Activated CD8-positive, alpha-beta T cell treated with anti-CD3 and anti-CD28 coated beads, Interleukin-2, amount 10 ng/mL, durations not matched to agents 7 days and 5 days (primary cell): ENCODE measurements at regions not wholly inside any gene's neighbourhood (a gene's known extent, or its start where the extent isn't known, plus 50 kb on each side); places are given as distances from the start of the nearest gene placed in this dataset.

Source experiments
- ATAC-seq: fragments of 150-1000 bp; cut with Tn5 transposase; one replicate; pipeline ENCODE4 v1.10.0; 2021; ENCODE audit warnings: moderate library complexity
- CTCF ChIA-PET: fragments of 350-600 bp; sonication (Branson Sonifier 250); formaldehyde crosslinking; loops from one replicate; lab custom pipeline; 2021; ENCODE audit warnings: antibody characterized with exemption; lab: Charles Lee
- POLR2A ChIA-PET: fragments of 350-600 bp; sonication (Branson Sonifier 250); formaldehyde crosslinking; loops from one replicate; lab custom pipeline; 2021; ENCODE audit warnings: antibody characterized with exemption; lab: Charles Lee
- DNase-seq: peaks from one replicate; pipeline ENCODE4 v3.0.0-alpha.2; 2020
- H3K27ac Mint-ChIP-seq: one replicate; pipeline ENCODE4 v1.8.0; 2021; ENCODE audit warnings: mild to moderate bottlenecking, mixed read lengths
- H3K27me3 Mint-ChIP-seq: one replicate; pipeline ENCODE4 v1.8.0; 2021; ENCODE audit warnings: low read depth, mixed read lengths
- H3K36me3 Mint-ChIP-seq: one replicate; pipeline ENCODE4 v1.8.0; 2021; ENCODE audit warnings: low read depth, mixed read lengths
- H3K4me1 Mint-ChIP-seq: one replicate; pipeline ENCODE4 v1.8.0; 2021; ENCODE audit warnings: low read depth, mixed read lengths
- H3K4me3 Mint-ChIP-seq: one replicate; pipeline ENCODE4 v1.8.0; 2021; ENCODE audit warnings: mild to moderate bottlenecking, mixed read lengths
- H3K9me3 Mint-ChIP-seq: one replicate; pipeline ENCODE4 v1.8.0; 2022; ENCODE audit warnings: mixed read lengths; ENCODE audit not compliant: insufficient read depth

DNA sequence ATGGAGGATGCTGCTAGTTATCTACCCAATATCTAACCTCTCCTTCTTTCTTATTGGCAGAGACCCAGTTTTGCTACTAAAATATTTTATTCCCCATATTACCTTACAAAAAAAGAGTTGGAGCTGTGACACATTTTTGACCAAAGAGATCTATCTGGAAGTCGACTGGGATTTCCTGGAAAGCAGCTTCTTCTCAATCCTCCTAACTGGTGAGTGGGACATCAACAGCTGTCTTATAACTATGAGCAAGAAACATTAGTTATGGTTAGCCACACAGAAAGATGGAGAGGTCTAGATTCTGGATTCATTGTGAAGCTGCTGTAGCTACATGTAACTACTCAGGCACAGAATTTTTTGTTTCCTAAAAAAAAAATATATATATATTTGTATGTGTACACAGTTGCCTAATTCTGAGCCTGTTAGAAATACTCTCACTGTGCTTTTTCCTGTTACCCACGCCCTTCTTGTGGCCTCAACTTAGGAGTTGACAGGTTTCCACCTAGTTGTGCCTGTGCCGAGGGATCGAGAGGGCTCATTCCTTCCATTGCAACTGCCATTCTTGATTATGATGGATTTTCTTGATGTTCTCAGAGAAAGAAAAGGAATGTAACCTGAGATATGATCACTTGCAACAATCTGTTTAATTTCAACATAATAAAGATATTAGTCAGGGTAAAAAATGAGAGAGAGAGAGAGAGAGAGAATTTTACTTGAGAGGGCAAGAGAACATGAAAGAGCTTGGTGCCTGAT lies 142.0 kb downstream of the SLC17A6 start:
- no peak overlapping the region for H3K4me3 Mint-ChIP-seq
- no peaks in the 10 kb centered on the region for H3K4me1 Mint-ChIP-seq
- no peaks in the 10 kb centered on the region for H3K36me3 Mint-ChIP-seq
- H3K9me3 Mint-ChIP-seq = no peaks in the 10 kb centered on the region
- no peak overlapping the region for H3K27ac Mint-ChIP-seq
- ATAC-seq (no peak), DNase-seq (no peak)
- ChIA-PET CTCF (no interaction called here), POLR2A (no interaction called here)
- H3K27me3 Mint-ChIP-seq = no peaks in the 10 kb centered on the region

DNA sequence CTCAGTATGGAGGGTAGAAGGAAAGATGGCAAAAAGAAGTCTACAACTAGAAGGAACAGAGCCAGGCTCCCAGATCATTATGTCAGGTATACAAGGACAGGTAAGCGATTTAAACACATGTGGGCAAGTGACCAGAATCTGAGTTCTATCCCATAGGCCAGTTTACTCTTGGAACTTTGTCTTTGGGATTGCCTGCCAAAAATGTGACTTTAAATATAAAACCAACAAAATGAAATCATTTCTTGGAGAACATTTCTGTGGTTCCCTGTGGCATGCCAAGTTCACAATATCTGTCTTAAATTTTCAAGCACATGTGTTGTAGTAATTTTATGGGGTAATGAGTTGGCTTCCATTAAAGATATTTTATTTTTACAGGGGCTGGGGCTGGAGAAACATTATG lies 141.0 kb downstream of the SLC17A6 start:
- H3K27ac Mint-ChIP-seq = no peak overlapping the region
- H3K36me3 Mint-ChIP-seq = no peaks in the 10 kb centered on the region
- DNase-seq = no peak
- ChIA-PET POLR2A (no interaction called here), CTCF (no interaction called here)
- no peaks in the 10 kb centered on the region for H3K27me3 Mint-ChIP-seq
- no peaks in the 10 kb centered on the region for H3K9me3 Mint-ChIP-seq
- H3K4me3 Mint-ChIP-seq = no peak overlapping the region
- no peaks in the 10 kb centered on the region for H3K4me1 Mint-ChIP-seq
- no peak for ATAC-seq

DNA sequence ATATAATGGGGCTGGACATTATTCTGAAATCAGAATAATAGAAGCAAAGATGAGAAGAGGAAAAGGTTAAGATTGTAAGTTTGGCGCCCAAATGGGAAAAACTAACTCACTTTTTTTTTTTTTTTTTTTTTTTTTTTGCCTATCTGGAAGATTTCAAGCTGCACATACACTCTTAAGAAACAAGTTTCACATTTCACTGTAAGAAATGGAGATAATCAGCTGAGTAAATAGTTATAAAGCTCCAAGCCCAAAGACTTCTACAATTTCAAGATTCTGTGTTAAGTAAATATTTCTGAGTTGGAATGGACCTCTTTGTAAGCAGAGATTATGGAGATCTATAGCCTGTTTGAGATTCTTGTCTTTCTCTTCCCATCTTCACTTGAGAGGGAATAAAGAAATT lies 140.0 kb downstream of the SLC17A6 start:
- H3K27me3 Mint-ChIP-seq = no peaks in the 10 kb centered on the region
- no peaks in the 10 kb centered on the region for H3K4me1 Mint-ChIP-seq
- CTCF ChIA-PET = no interaction called here
- no peaks in the 10 kb centered on the region for H3K9me3 Mint-ChIP-seq
- H3K4me3 Mint-ChIP-seq = no peak overlapping the region
- H3K36me3 Mint-ChIP-seq = no peaks in the 10 kb centered on the region
- no peak overlapping the region for H3K27ac Mint-ChIP-seq
- ATAC-seq (no peak), DNase-seq (no peak)
- POLR2A ChIA-PET = no interaction called here

DNA sequence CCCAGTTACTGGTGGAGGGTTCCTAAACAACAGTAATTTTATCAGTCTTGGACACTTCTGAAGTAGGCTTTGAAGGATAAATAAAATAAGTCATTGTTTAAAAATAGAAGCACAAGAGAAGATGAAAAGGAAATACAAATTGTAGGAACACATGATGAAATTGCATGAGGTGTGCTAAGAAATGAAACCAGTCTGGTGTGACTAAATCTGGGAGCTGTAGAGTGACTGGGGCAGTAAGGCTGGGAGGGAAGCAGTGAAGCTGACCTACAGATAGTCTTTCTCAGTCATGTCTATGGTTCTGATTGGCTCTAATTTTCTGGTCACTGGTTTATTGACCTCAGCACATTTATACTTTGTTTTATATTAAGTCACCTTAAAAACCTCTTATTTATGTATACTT lies 139.1 kb downstream of the SLC17A6 start:
- no peaks in the 10 kb centered on the region for H3K36me3 Mint-ChIP-seq
- no peak for DNase-seq
- no peaks in the 10 kb centered on the region for H3K9me3 Mint-ChIP-seq
- no peak overlapping the region for H3K27ac Mint-ChIP-seq
- ChIA-PET POLR2A (no interaction called here), CTCF (no interaction called here)
- ATAC-seq = no peak
- no peak overlapping the region for H3K4me3 Mint-ChIP-seq
- H3K27me3 Mint-ChIP-seq = no peaks in the 10 kb centered on the region
- H3K4me1 Mint-ChIP-seq = no peaks in the 10 kb centered on the region

DNA sequence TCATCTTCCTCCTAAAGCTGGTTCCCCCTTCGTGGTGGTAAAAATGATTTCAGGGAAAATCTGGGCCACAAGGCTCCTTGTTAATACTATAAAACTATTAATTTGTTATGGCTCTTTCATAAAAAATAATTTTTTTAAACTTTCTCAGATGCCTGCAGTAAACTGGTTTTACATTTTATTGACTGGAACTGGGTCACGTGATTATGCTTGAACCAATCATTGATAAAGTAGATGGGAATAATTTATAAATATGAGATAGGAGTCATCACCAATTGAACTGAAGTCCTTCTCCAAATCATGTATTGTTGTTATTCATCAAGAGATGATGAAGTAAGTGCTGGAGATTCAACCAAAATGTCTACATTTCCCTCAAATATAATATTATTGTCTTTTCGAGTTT lies 138.4 kb downstream of the SLC17A6 start:
- ChIA-PET POLR2A (no interaction called here), CTCF (no interaction called here)
- Mint-ChIP-seq H3K4me1 (no peaks in the 10 kb centered on the region), H3K4me3 (no peak overlapping the region), H3K36me3 (no peaks in the 10 kb centered on the region), H3K27ac (no peak overlapping the region), H3K9me3 (no peaks in the 10 kb centered on the region), H3K27me3 (no peaks in the 10 kb centered on the region)
- ATAC-seq (no peak), DNase-seq (no peak)

DNA sequence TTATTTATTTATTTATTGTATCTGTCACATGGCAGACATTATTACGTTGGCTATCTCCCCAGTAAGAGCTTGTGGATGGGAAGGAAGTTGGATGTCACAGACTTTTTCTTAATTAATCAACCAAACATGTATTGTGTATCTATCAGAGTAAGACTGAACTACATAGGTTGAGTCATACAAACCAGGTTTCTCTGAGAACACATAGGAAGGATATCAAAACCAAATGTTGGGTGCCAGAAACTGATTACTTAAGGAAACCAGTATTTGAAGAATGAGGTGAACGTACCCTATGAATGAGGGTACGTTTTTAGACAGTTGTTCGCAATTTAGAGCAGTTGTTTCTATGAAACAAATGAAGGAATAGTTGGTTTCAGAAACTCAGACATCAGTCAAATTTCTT lies 136.4 kb downstream of the SLC17A6 start:
- Mint-ChIP-seq H3K36me3 (no peaks in the 10 kb centered on the region), H3K4me1 (no peaks in the 10 kb centered on the region), H3K4me3 (no peak overlapping the region), H3K27me3 (no peaks in the 10 kb centered on the region), H3K9me3 (no peaks in the 10 kb centered on the region), H3K27ac (no peak overlapping the region)
- POLR2A ChIA-PET = no interaction called here
- ATAC-seq (no peak), DNase-seq (no peak)
- CTCF ChIA-PET = no interaction called here

DNA sequence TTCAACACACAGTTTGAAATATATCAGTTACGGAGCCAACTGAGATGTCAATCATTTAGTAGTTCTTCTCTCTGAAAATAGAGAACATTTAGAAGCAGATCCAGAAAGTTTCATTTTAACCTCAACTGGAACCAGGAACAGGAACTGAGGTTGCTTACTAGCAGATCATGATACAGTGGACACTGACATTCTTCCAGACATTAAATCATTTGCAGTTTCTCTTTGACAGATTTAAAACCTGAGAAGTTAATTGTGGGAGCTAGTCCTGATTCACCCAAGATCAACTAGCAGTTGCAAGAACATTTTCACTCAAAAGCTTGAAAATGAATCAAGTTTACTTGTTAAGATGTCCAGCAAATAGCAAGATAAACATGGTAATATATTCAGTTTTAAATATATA lies 135.4 kb downstream of the SLC17A6 start:
- H3K36me3 Mint-ChIP-seq = no peaks in the 10 kb centered on the region
- no peaks in the 10 kb centered on the region for H3K9me3 Mint-ChIP-seq
- CTCF ChIA-PET = no interaction called here
- H3K27me3 Mint-ChIP-seq = no peaks in the 10 kb centered on the region
- no peak overlapping the region for H3K27ac Mint-ChIP-seq
- no peak for DNase-seq
- no peak for ATAC-seq
- no peak overlapping the region for H3K4me3 Mint-ChIP-seq
- POLR2A ChIA-PET = no interaction called here
- no peaks in the 10 kb centered on the region for H3K4me1 Mint-ChIP-seq

DNA sequence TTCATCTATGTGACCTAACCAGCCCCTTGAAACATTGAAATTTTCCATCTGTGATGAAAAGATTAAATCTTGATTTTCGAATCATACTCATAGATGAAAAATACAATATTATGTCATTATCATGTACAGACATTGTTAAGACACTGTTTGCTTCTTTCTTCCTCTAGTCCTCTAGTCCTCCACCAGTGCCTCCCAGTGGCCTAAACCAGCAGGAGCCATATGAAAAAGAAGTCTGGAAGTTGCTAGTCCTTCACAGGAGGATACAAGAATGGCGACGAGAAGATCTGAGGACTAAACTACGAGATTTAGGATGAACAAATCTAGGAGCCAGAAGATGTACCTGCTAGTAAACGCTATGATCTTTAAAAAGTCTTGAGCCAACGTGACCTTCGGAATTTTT lies 134.1 kb downstream of the SLC17A6 start:
- Mint-ChIP-seq H3K4me1 (no peaks in the 10 kb centered on the region), H3K9me3 (no peaks in the 10 kb centered on the region), H3K4me3 (no peak overlapping the region), H3K36me3 (no peaks in the 10 kb centered on the region), H3K27ac (no peak overlapping the region), H3K27me3 (no peaks in the 10 kb centered on the region)
- ChIA-PET CTCF (no interaction called here), POLR2A (no interaction called here)
- ATAC-seq (no peak), DNase-seq (no peak)

DNA sequence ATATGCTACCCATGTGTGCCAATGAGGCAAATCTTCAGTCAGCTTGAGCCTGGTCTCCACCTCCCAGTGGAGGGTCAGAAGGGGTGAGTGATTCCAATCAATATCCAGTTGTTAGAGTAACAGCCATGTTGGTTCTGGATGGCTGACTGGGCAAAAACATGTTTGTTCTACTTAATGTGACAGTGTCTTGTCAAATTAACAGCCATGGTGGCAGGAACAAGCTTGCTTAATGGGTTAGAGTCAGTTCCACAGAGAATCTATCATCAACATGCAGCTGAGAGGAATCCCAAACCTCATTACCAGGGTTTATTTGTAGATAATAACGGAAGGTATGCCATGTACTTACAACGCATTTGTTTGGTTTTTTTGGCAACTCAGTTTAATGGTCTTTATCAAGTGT lies 133.2 kb downstream of the SLC17A6 start:
- H3K27ac Mint-ChIP-seq = no peak overlapping the region
- no peaks in the 10 kb centered on the region for H3K9me3 Mint-ChIP-seq
- no peak overlapping the region for H3K4me3 Mint-ChIP-seq
- no peaks in the 10 kb centered on the region for H3K36me3 Mint-ChIP-seq
- no peak for DNase-seq
- no peaks in the 10 kb centered on the region for H3K27me3 Mint-ChIP-seq
- POLR2A ChIA-PET = no interaction called here
- CTCF ChIA-PET = interaction anchor here (0.6 kb wide), 1 partner anchor 507 kb away, joined by 3 read pairs; no protein-coding TSS in a partner anchor
- no peak for ATAC-seq
- H3K4me1 Mint-ChIP-seq = no peaks in the 10 kb centered on the region

DNA sequence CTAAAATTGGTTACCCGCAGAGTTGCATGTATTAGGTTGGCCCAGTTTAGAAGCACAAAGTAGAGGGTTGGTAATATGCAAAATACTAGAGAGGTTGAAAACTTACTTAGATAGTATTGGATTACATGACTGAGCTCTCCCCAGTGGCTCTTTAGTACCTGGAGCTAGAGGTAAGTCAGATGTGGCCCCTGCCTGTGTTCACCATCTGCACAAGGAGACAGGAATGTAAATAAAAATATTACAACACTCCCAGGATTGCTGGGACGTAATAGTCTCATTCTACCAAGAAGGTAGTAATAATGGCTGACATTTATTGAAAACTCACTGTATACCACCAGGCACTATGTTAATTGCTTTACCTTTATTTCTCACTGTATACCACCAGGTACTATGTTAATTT lies 129.6 kb downstream of the SLC17A6 start:
- ATAC-seq = no peak
- no peaks in the 10 kb centered on the region for H3K4me1 Mint-ChIP-seq
- no peaks in the 10 kb centered on the region for H3K36me3 Mint-ChIP-seq
- POLR2A ChIA-PET = no interaction called here
- no peak overlapping the region for H3K4me3 Mint-ChIP-seq
- no peaks in the 10 kb centered on the region for H3K9me3 Mint-ChIP-seq
- no peaks in the 10 kb centered on the region for H3K27me3 Mint-ChIP-seq
- no peak overlapping the region for H3K27ac Mint-ChIP-seq
- CTCF ChIA-PET = no interaction called here
- no peak for DNase-seq

DNA sequence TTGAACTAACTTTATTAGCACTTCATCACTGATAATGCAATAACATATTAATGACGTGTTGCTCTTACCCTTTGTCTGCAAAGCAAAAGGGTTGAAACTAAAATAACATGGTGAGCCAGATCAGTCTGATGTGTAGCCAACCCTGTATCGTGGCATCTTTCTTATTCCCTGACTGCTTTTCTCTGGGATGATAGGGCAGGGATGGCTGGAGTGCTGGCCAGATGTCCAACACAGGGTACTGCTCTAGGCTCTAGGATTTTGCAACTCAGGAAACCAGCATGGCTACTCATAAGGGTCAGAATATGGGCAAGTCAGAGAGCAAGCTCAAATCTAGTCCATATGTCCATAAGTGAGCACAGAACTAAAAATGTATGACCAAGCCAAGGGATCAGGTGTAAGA lies 129.1 kb downstream of the SLC17A6 start:
- Mint-ChIP-seq H3K27me3 (no peaks in the 10 kb centered on the region), H3K36me3 (no peaks in the 10 kb centered on the region), H3K27ac (no peak overlapping the region), H3K9me3 (no peaks in the 10 kb centered on the region), H3K4me1 (no peaks in the 10 kb centered on the region), H3K4me3 (no peak overlapping the region)
- ATAC-seq (no peak), DNase-seq (no peak)
- ChIA-PET POLR2A (no interaction called here), CTCF (no interaction called here)

DNA sequence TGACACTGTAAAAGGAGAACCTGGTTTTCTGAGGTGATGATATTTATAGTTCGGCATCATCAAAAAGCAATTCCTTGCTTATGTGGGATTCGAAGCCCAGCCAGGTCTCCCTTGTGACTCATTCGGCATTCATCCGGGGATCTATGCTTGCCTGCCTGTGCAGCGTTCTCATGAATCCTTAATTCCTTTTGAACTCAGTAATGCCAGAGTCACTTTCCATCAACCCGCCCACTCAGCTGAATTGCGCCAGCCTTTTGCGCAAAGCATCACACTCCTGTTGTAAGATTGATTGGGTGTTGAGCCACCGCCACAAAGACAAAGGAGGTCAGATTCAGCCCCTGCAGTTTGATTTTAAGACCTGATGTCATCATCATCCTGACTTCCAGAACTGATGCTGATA lies 128.6 kb downstream of the SLC17A6 start:
- no peak overlapping the region for H3K27ac Mint-ChIP-seq
- no peaks in the 10 kb centered on the region for H3K9me3 Mint-ChIP-seq
- ChIA-PET CTCF (no interaction called here), POLR2A (no interaction called here)
- DNase-seq (no peak), ATAC-seq (no peak)
- H3K36me3 Mint-ChIP-seq = no peaks in the 10 kb centered on the region
- H3K27me3 Mint-ChIP-seq = no peaks in the 10 kb centered on the region
- no peak overlapping the region for H3K4me3 Mint-ChIP-seq
- H3K4me1 Mint-ChIP-seq = no peaks in the 10 kb centered on the region

DNA sequence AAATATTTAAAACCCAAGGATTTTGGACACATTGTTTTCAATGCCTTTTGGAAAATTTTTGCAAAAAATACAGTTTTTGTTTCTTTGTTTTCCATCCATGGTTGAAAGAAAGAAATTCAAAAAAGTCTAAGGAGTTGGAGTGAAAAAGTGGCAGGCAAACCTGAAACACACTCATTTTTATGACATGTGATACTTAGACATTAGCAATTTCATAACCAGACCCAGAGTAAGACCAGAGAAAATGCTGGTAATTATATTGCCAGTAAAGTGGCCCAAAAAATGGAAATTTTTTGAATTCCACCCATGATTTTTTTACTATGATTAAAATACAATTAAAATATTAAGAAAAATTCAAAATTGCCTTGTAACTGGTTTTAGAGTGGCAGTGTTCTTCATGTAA lies 128.2 kb downstream of the SLC17A6 start:
- ChIA-PET CTCF (no interaction called here), POLR2A (no interaction called here)
- no peaks in the 10 kb centered on the region for H3K4me1 Mint-ChIP-seq
- H3K4me3 Mint-ChIP-seq = no peak overlapping the region
- no peaks in the 10 kb centered on the region for H3K36me3 Mint-ChIP-seq
- DNase-seq (no peak), ATAC-seq (no peak)
- H3K27me3 Mint-ChIP-seq = no peaks in the 10 kb centered on the region
- H3K9me3 Mint-ChIP-seq = no peaks in the 10 kb centered on the region
- H3K27ac Mint-ChIP-seq = no peak overlapping the region
